Brain microvascular endothelial cell (primary cell): ENCODE measurements at regions not wholly inside any gene's neighbourhood (a gene's known extent, or its start where the extent isn't known, plus 50 kb on each side); places are given as distances from the start of the nearest gene placed in this dataset.

Source experiments
- DNase-seq: peaks from one replicate; pipeline ENCODE4 v3.0.0-alpha.2; 2020
- H3K27ac ChIP-seq: fragments of 250-450 bp; sonication (Bioruptor Pico); 2 replicates; pipeline ENCODE4 v1.5.1; 2020; ENCODE audit warnings: mild to moderate bottlenecking, moderate library complexity
- H3K27me3 ChIP-seq: fragments of 250-450 bp; sonication (Bioruptor Pico); replicated peaks from 2 replicates; pipeline ENCODE4 v1.5.1; 2020; ENCODE audit warnings: mild to moderate bottlenecking
- H3K36me3 ChIP-seq: fragments of 250-450 bp; sonication (Bioruptor Pico); replicated peaks from 2 replicates; pipeline ENCODE4 v1.5.1; 2020; ENCODE audit warnings: mild to moderate bottlenecking
- H3K4me3 ChIP-seq: 2 replicates; pipeline ENCODE4 v1.5.1; 2011; ENCODE audit warnings: low read depth, mild to moderate bottlenecking, control low read depth, low read length, moderate library complexity
- CTCF ChIP-seq: IDR thresholded peaks from 2 replicates; pipeline ENCODE4 v1.5.1; 2011; ENCODE audit warnings: low read depth, mild to moderate bottlenecking, moderate library complexity, low read length, control low read depth, inconsistent platforms; ENCODE audit errors: missing control alignments
- in situ Hi-C: cut with HindIII; loops from 2 replicates; pipeline ENCODE4 v1.10.0; 2017; ENCODE audit warnings: low sequenced_read_pairs, low pct_ligation_motif_present

GRCh38 chr5:128763321-128763720 is 202.0 kb upstream of the SLC27A6 start:
- H3K36me3 ChIP-seq: no peaks in the 10 kb centered on the region
- no peak overlapping the region for H3K27ac ChIP-seq
- no peak for DNase-seq
- H3K27me3 ChIP-seq: no peaks in the 10 kb centered on the region
- in situ Hi-C loops: no loop called here
- H3K4me3 ChIP-seq: no peak overlapping the region
- TF ChIP-seq CTCF: no peak

- H3K27ac ChIP-seq: no peak overlapping the region
- in situ Hi-C loops: no loop called here
- no peak for TF ChIP-seq CTCF
- H3K36me3 ChIP-seq: no peaks in the 10 kb centered on the region
- no peak for DNase-seq
- H3K27me3 ChIP-seq: no peaks in the 10 kb centered on the region
- no peak overlapping the region for H3K4me3 ChIP-seq
These were observed 200.5 kb upstream of the SLC27A6 start for GRCh38 chr5:128764601-128765310.

GRCh38 chr5:128765448-128766061 is 199.7 kb upstream of the SLC27A6 start:
- Histone ChIP-seq H3K36me3 (no peaks in the 10 kb centered on the region), H3K27ac (no peak overlapping the region), H3K4me3 (no peak overlapping the region), H3K27me3 (no peaks in the 10 kb centered on the region)
- DNase-seq: no peak
- no peak for TF ChIP-seq CTCF
- in situ Hi-C loops: no loop called here

- in situ Hi-C loops: no loop called here
These were observed 198.9 kb upstream of the SLC27A6 start for GRCh38 chr5:128766406-128766805.

GRCh38 chr5:128770907-128771306 is 194.4 kb upstream of the SLC27A6 start:
- no peaks in the 10 kb centered on the region for H3K27me3 ChIP-seq
- TF ChIP-seq CTCF: no peak
- in situ Hi-C loops: no loop called here
- no peak for DNase-seq
- no peak overlapping the region for H3K4me3 ChIP-seq
- no peaks in the 10 kb centered on the region for H3K36me3 ChIP-seq
- H3K27ac ChIP-seq: no peak overlapping the region

More at GRCh38 chr5:128766406-128766805, 198.9 kb upstream of the SLC27A6 start:
- Histone ChIP-seq H3K27ac (no peak overlapping the region), H3K27me3 (no peaks in the 10 kb centered on the region), H3K36me3 (no peaks in the 10 kb centered on the region), H3K4me3 (no peak overlapping the region)
- no peak for DNase-seq
- no peak for TF ChIP-seq CTCF
